RCC 7860 (cell line): ENCODE measurements at regions not wholly inside any gene's neighbourhood (a gene's known extent, or its start where the extent isn't known, plus 50 kb on each side); places are given as distances from the start of the nearest gene placed in this dataset.

ENCODE experiments used
- DNase-seq: peaks from one replicate; pipeline ENCODE4 v3.0.0-alpha.2; 2015; ENCODE audit warnings: low spot score
- FAIRE-seq: peaks from 2 replicates; lab custom pipeline; 2012; peaks lifted over from hg19 to GRCh38; lab: Jason Lieb, UNC

DNA sequence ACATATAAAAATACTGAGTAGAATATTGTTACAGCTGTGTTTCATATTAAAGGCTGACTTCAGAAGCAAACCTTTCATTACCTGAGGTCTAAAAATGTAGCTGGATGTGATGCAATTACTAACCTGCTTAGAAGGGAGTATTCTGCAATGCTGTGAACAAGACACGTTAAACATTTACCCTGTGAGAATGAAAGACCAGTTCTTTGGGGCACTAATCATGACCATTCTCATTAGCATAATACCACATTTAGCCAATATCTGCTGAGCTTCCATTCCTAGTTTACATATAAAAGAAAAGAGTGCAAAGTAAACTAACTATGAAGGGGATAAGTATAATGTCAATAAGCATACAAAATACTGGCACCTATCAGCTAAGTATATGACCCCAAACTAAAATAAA lies 784.0 kb upstream of the KLHL29 start:
- DNase-seq: no peak
- no peak for FAIRE-seq

DNA sequence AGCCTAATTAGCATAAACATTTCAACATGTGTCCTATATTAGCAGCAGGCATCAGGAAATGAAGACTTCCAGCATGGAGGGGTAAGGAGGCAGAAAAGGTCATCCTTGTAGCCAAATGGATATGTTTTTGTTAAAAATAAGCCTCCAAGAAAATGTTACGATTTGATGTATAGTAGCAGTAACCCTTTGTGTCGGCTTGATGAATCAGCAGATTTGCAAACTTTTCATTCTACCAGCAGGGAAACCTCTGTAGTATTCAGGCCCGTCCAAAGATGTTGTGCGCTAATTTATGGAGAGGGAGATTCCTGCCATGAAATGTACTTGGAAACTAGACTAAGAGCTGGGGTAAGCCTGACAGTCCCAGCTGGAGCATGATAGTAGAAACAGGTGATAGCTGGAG lies 780.8 kb upstream of the KLHL29 start:
- FAIRE-seq (no peak), DNase-seq (no peak)

DNA sequence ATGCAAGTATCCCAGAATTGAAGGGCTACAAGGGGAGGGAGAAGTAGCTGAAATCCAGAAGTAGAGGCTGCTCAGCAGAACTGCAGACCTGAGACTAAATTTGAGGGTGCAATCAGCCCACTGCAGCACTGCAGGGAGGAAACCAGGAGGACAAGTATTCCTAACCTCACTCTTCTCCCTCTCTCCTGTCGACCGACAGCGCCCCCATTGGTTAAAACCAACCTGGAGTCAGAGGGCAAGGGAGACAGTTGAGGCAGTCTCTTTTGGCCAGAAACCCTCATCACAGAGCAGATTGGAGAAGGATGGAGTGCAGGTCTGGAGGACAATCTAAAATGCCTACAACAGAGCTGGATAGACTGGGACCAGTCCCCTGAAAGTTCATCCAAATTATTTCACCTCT lies 768.9 kb upstream of the KLHL29 start:
- DNase-seq: no peak
- no peak for FAIRE-seq

DNA sequence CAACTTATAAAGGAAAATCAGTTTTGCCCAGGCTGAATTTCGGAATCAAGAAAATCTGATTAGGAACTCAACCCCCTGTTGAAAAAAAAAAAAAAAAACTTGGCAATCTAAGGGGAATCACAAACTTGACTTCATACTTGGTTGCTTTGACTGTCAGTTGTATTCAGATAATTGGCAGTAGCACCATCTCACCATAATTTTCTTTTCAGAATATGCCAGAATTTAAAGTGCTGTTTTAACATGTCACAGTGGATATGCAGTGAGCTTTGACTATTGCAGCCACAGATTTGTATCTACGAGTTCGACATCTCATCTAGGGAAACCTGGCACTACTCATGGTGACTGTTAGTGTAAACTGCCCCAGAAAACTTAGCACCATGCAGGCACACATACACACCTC lies 761.4 kb upstream of the KLHL29 start:
- FAIRE-seq (no peak), DNase-seq (no peak)

DNA sequence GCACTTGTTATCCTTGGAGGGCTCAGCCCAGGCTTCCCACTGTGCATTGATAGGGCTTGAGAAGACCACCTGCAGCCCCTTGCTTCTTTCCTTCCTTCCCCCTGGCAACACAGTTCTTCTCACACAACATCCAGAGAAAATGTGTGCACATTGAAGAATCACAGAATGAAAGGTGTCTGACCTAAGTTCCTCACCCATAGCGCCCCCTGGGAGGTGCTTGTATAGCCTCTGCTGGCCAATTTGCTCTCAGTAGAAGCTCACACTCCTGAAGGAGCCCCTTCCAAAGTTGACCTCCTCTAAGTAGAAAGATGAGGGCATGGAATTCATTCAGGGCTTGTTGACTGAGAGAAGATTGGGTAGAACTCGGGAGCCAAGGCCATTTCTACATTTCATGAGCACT lies 758.4 kb upstream of the KLHL29 start:
- DNase-seq (no peak), FAIRE-seq (no peak)

DNA sequence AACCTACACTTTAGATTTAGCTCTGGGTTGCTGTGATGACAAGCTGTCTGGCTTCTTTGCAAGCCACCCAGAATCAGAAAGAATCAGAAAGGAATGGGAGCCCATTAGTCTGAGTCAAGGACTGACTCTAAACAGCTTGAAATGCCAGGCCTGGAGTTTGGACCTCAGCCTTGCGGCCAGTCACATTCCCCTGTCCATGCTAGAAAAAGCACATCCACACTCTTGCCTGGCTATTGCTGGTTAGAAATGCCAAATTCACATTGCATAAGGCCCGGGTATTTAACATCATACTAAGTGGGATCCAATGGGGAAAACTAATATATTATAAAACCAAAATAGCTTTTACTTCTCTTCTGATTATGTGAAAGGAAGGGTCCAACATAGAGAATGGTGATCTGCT lies 756.8 kb upstream of the KLHL29 start:
- no peak for FAIRE-seq
- DNase-seq: no peak

DNA sequence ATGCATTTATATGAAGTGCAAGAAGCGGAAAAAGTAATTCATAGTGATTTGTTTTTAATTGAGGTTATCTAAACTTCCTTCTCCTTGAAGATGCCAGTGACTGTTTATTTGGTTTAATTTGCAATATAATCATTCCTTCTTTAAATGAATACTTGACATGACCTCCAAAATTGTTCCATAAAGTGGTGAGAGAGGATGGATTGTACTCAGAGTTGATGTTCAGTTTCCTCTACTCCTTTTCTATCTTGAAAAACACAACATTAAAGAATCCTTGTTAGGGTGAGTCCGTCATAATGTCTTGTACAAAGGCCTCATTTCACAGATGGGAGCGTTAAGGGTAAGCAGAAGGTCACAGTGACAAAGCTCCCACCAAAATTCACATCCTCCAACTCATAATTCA lies 756.1 kb upstream of the KLHL29 start:
- no peak for FAIRE-seq
- DNase-seq: no peak

DNA sequence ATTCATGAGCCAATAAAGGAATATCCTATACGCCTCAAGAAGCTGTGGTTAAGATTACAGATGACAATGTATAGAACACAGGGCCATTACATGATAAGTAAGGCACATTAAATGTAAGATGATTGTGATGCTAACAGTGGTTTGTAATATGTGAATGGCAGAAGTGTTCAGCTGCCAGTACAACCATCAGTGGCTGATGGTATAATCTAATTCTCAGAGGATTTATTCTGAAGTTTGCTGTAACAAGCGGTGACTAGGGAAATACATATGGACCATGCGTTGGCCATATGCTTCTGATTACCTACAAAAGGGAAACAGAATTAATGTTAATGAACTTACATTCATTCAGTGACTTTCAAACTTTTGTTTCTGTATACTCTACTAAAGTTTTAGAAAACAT lies 750.8 kb upstream of the KLHL29 start:
- FAIRE-seq (no peak), DNase-seq (no peak)

DNA sequence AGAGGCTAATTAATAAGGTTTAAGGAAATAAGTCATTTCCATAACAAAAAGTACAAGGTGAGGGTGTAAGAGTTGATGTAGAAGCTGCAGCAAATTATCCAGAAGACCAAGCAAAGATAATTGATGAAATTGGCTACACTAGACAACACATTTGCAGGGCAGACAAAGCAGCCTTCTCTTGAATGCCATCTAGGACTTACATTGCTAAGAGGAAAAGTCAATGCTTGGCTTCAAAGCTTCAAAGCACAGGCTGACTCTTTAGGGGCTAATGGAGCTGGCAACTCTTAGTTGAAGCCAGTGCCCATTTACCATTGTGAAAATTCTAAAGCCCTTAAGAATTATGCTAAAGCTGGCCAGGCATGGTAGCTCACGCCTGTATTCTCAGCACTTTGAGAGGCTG lies 728.6 kb upstream of the KLHL29 start:
- no peak for FAIRE-seq
- no peak for DNase-seq

DNA sequence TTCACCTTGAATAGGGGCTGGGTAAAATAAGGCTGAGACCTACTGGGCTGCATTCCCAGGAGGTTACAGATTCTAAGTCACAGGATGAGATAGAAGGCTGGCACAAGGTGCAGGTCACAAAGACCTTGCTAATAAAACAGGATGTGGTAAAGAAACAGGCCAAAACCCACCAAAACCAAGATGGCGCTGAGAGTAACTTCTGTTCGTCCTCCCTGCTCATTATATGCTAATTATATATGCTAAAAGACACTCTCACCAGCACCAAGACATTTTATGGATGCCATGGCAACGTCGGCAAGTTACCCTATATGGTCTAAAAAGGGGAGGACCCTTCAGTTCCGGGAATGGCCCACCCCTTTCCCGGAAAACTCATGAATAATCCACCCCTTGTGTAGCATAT lies 711.5 kb upstream of the KLHL29 start:
- no peak for FAIRE-seq
- no peak for DNase-seq

DNA sequence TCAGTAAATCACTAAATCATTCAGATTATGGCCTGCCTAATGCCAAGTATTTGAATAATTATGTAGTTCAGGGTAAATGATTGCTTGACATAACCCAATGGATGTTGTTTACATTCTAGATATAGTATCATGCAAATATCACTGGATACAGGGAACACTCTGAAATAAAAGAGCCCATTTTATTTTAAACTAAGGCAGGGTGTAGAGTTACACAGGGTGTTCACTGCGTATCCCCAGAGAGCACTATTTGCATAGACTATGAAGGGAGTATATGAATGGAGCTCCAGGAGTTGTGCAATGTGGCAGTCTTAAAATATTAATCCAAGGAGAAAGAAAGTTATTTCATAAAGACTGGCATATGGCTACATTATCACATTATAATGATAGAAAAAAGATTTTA lies 701.1 kb upstream of the KLHL29 start:
- FAIRE-seq: no peak
- DNase-seq: no peak

DNA sequence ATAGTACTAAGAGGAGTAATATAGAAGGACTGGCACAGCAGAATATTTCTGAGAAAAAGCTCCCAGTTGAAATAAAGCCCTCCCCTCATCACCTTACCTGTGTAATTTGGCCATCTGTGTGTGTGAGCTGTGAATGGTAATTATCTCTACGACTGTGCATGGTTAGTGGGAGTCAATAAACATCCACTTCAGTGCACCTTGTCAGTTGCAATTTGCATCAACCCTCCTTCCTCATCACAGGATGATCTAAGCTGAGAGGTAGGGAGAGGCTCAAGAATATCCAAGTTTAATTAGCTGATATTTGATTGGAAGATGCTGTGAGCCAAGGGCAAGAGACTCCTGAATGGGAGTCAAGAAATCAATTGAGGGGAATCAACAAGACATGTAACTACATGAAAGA lies 694.9 kb upstream of the KLHL29 start:
- no peak for FAIRE-seq
- DNase-seq: no peak

DNA sequence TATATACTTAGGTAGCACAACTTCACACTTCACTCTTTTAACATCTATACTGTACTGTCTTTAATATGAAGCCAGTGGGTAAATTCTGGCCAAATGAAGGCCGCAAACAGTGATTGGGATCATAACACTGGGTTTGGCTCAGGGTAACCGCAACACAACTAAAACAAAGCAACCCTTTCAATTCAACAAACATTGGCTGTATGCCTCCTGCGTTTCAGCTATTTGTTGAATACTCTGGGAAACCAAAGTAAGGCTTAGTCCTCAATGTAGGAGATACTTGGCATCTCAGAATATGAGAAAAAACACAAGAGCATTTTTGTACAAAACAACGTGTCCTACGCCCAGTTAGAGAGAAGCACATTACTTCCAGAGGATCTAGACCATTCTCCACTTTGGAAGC lies 693.3 kb upstream of the KLHL29 start:
- DNase-seq (no peak), FAIRE-seq (no peak)

DNA sequence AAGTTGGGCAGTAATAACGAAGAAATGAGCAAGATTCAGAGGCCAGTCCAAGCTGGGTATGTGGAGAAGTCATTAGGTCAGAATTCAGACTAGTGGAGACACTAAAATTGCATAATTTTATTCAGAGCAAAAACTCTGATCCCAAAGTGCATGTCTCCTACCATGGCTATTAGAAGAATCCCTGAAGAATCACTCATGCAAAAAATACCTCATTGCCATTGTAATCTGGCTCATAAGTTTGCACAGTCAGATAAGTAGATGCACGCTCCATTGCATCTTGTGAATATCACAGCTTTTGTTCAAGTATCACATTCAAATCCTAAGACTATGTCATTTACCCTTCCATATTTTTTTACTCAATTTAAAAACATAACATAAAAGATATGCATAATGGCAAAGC lies 692.2 kb upstream of the KLHL29 start:
- FAIRE-seq: no peak

DNA sequence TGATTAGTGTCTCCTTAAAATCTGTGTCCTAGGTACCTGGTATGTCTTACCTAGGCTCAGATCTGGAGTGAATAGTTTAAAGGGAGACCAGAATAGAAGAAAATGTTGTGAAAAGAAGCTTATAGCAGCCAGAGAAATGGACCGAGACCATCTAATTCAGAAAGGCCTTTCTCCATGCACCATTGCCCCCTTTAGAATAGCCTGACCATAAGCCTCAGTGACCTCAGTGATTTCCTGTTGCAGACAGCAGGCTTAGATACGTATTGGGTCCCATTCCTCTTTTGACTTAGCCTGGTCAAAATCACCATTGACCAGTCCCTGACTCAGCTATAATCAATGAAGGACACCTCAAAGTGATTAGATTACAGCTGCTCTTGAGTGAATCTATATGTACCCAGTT lies 690.7 kb upstream of the KLHL29 start:
- DNase-seq: no peak
- no peak for FAIRE-seq

More for the DNA sequence above, 692.2 kb upstream of the KLHL29 start:
- DNase-seq: no peak

DNA sequence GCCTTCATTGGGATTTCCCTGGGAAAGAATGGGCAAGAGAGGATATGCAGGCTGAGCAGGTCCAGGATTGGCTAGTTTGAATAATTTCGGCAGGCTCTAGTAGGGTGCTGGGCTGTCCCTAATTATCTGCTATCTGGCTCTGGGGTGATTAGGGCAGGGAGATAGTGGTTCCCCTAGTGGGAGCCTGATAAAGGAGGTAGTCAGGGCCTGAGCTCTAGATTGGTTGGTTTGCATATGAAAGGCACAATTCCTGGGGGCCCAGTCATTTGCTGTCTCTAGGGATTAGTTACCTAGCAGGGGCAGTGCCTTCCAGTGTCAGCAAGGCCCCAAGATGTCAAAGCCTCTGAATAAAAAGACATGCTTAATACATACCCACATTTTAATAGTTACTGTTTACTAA lies 690.1 kb upstream of the KLHL29 start:
- FAIRE-seq (no peak), DNase-seq (no peak)

DNA sequence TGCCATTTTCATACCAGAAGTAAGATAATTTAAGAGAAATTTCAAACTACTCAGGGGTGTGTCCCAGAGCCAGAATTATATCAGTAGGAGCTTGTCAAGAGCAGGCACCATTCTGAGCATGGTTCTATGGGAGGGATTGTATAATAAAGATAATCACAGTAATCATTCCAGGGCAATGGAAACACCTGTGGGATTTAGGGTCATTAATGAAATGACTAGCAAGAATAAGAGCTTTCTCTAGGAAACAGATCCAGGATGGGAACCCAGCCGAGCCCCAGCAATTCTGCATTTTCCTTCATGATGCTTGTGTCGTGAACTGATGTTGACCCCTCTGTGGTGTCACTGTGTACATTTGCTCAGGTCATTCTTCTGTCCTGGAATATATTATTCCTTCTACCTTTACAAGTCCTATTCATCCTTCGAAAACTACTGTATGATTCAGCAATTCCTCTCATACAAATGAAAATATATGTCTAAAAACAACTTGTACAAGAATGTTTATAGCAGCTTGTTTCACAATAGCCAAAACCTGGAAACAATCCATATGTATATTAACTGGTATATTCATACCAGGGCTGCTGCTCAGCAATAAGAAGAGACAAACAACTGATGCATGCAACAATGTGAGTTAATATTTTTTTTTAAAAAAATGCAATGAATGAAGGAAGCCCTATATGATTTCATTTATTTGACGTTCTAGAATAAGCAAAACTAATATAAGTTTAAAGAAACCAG lies 687.8 kb upstream of the KLHL29 start:
- FAIRE-seq: no peak
- no peak for DNase-seq

DNA sequence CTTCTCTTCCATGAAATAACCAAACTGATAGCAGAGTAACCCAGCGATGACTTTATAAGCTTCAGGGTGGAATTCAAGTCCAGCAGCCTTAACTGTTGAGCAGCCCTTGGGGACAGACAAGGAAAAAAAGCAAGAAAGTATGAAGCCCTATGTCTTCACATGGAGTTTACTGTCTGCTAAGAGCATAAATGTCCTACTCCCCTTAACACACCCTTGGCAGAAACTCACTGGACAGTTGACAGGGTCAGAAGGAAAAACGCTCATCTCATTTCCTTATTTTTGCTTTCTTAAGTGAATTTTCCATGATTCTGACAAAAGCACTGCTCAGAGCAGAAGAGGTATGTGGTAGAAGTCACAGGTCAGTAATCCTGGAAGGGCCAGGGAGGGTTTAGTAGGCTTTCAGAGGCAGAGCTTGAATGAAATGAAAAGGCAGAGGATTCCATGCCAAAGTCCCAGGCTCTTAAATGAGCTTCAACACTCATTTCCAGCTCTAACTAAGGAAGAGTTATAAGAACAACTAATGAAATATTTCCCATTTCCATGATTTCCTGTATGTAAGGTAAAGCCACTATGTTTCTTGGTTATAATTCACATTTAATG lies 683.3 kb upstream of the KLHL29 start:
- FAIRE-seq (no peak), DNase-seq (no peak)

DNA sequence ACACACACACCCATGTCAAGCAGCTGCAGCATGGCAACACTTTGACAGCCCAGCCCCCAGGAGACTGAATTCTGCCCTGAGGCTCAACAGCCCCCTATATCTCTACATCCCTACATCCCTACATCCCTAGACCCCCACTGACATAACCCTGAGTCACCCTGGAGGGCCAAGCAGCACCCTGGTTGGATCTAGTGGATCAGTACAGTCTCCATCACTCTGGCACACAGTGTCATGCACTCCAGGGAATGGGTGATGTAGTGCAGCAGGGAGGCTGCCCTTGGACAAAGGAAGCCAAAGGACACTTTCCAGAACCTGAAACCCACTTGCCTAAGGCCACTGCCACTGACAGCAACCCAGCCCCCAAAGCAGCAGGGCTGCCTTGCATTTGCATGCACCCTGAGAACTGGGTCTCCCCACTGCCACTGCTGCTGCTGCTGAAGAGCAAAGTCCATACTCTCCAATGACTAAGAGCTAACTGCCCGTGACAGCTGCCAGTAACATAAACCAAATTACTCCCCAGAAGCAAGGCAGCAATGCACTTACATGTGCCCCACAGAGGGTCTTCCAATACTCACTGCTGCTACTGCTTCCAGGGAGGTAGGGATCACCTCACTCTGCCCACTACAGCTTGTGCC lies 681.6 kb upstream of the KLHL29 start:
- FAIRE-seq: no peak
- no peak for DNase-seq

DNA sequence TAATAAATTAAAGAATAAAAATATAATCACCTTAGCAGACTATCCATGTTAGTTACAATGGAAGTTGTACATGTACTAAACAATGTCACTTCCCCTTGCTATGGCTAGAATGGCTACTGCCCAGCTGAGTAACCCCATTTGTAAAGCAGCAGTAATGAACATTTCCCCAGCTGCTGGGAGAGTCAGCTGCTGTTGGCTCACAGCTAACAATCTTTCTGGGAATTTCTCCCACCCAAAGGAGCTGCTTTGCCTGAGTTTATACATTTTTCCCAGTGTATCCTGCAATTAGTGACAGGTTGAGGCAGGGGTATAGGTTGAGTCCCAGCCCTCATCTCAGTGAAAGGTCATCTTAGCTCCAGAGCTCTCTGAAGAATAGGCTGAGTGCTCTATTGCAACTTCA lies 665.6 kb upstream of the KLHL29 start:
- FAIRE-seq (no peak), DNase-seq (no peak)

DNA sequence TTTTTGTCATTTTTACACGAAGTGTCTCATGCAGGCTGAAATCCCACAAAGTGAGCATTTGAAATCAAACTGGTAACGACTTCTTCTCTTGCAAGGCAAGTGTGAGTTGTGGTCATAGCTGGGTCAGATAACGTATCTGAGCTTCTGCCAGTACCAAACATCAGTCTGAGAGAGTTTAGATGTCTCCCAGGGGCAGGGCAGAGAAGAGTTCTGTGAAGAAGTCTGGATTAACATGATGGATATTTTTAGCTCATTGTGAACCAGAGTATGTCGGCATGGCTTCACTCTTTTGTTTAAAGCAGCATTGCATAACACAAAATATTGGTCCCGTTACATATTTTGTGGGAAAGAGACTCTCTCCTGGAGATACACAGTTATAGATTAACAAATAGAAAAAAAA lies 655.5 kb upstream of the KLHL29 start:
- no peak for FAIRE-seq

DNA sequence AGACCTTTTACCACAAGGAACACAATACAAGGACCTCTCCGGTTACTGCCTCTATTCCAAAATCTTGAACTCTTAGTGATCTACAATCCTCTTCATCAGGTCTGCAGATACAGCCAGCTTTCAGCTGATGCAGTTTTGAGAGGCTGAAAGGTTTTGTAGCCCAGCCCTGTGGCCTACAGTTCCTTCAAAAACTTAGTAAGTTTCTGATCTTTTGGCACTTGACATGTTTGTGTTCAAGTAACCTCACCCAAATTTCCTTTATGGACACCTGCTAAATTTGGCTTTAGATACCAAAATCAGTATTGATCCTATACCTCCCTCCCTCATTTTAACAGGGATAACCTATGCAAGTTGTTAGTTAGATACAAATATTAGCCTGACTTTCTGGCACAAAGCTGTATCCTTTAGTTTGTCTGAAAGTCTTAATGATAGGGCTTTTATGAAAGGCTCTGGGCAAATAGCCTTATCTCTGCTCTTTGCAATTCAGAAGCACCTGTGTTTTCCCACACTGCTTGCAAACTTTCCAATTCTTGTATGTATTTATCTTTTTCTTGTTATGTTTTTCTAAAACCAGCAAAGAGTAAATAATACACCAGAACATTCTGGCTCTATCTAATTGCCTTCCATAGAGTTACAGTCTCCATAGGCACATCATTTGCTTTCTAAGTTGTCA lies 650.5 kb upstream of the KLHL29 start:
- DNase-seq (no peak), FAIRE-seq (no peak)

More for the DNA sequence above, 655.5 kb upstream of the KLHL29 start:
- no peak for DNase-seq
